Islet precursor cell (in vitro differentiated cells): ENCODE measurements at regions not wholly inside any gene's neighbourhood (a gene's known extent, or its start where the extent isn't known, plus 50 kb on each side); places are given as distances from the start of the nearest gene placed in this dataset.
A peak's percentile ranks its signal among the peaks of the same experiment; 100 is the strongest.

Source experiments
- DNase-seq: peaks from one replicate; pipeline ENCODE4 v3.0.0-alpha.2; 2018

DNA sequence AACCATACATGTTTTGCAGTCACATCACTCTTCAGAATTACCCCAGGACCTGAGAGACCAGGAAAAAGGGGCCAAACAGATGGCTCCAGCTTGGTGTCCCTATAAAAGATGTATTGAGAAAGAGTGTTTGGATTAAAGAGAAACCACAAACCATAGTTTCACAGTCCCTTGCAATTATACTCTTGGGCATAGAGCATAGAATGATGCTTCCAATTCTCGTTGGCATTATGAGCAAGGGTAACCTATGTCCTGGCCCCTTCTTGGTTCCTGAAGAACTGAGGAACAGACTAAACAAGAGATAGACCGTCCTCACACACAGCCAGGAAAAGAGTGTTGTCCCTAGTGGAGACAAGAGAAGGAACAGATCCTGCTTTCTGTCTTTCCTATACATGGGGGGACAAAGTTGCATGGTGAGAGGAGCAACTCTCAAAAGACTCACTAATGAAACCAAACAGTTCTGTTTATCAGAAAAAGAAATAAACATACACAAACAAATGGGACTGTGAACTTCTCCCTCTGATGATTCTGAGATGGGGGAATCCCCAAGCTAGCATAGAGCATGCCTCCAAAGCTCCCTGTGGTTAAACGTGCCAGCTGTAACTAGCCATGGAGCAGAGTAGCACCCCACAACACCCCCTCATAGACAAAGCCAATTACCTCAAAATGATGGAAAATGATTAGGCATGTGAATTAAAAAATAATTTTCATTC, 908.6 kb downstream of the NTRK3 start:
- DNase-seq, result no peak

DNA sequence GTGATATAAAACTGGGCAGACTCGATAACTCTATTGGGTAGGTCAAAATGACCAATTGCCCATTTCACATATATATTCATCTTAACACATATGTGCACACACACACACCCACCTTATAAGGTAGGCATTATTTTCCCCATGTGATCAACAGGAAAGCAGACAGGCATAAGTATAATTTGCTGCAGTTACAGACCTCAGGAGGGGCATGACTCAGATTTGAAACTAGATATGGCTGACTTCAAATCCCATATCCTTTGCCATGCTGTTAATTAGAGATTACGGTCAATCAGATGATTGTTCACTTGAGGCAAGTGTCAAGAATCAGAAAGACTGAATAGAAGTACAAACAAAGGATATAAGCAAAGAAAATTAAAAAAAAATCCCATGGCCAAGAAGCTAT, 910.6 kb downstream of the NTRK3 start:
- DNase-seq, result no peak

DNA sequence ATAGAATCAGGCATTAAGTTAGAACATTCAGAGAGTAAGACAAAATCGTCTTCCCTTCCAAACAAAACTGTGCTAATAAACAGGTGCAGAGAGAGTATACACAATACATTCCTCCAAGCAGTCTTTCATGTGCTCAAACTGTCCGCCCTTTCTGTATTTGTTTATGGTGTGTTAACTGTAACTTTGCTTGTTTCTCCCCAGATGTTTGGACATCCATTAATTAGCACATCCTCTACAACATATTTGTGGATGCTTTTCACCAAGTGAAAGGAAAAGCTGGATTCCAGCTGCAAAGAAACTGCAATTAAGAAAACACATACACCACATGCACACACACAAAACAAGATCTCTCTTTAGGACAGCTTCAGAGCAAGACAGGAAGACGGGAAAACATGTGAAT, 912.6 kb downstream of the NTRK3 start:
- no peak for DNase-seq

DNA sequence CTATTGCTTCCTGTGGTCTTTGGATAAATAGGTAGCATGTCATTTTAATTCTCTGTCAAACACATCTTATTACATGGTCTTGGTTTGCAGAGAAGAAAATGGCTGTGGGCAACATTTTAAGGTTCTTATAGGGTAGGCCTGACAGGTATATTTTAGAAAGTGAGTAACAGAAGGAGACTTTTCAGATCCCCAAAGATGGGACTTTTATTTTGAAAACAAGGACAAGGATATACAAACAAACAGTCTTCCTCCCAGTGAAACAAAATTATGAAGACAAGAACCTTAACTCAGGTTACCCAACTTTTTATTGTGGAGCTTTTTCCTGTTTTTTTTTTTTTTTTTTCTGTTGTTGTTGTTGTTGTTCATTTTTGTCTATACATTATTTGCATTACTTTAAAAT, 916.2 kb downstream of the NTRK3 start:
- no peak for DNase-seq

DNA sequence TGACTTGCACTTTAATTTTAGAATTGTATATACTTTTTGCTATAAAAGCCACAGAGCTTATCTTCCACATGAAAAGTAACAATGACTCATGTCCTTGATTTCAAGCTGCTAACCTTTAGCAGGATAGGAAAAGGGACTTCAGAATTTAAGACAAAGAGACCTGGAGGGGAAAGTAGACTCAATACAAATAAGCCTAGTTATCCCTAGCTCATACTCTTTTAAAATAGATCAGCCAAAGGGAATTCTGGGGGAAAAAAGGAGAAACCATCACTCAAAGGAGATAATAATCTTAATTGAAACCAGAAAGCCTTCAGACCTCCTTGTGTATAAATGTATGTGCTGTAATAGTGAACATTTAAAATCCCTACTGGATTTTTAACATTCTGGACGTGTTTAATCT, 930.3 kb downstream of the NTRK3 start:
- no peak for DNase-seq

DNA sequence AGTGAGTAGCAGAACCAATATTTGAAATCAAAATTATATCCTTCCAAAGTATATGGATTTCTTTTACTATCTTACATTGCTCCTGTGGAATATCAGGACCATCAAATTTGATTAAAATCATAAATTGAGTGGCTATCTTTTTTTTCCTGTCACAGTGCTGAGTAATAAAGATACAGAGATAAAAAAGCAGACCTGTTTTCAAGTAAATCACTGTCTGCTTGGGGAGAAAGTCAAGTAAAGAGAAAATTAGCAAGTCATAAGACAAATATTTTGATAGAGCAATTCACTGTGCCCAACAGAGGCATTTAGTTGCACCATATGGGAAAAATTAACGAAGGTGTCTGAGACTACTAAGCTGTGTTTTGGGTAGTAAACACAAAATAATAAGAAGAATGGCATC, 933.7 kb downstream of the NTRK3 start:
- no peak for DNase-seq

DNA sequence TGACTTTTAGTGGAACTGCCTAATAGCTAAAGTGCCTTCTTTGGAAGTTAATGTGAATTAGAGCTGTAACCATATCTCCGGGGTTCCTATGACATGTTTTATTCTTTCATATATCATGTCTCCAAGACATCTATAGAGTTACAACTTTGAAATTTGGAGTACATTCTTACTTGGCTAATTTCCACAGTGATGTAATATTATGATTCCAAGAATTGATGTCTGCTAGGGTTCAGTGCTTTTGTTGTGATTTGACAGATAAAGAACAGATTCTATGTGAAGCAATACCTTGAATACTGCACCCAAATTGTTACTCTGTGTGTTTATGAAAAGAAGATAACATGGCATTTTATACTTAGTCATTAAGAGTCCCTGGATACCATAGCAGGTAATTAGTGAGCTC, 934.3 kb downstream of the NTRK3 start:
- no peak for DNase-seq

DNA sequence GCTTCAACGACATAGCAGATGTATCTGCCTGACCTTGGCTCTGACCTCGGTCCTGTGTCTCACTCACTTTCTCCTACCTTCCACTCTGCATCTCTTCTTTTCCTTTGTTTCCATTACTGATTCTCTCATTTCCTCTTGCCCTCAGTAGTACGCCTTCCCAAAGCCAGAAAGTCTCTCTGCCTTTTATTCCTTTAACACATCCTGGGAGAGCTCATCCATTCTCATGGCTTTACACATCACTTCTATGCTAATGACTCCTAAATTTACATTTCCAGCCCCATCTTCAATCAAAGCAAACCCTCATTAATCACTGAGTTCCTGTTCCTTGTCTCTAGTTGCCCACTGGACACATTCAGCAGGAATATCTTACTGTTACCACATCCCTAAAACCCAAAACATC, 938.6 kb downstream of the NTRK3 start:
- DNase-seq, result no peak

DNA sequence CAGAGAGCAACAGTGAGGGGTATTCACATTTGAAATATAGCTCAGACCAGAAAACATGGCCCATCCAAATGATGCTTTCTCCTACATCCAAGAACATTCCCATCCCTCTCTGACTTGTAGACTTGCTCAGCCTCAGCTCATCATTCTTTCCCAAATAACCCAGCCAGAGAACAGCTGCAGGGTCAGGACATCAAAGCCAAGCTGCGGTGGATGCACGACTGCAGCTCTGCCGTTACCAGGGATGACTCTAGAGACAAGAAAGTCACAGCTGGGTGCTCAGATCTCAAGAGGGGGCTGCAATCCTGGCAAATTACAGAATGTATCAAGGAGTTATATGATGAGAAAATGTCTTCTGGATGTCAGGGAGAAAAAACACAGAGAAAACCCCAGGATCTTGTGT, 944.3 kb downstream of the NTRK3 start:
- DNase-seq, result no peak

DNA sequence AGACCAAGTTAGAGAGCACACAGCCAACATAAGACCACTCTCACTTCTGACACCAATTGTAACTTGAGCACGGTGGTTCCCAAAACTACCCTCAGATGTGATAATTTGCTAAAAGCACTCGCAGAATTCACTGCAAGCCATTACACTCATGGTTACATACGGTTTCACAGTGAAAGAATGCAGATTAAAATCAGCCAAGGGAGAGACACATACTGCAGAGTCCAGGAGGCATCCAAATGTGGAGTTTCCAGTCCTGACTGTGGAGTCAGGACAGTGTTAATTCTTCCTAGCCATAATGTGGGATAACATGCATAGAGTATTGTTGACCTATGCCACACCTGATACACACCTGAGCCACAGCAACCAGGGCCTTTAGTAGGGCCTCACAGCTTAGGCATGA, 956.4 kb downstream of the NTRK3 start:
- DNase-seq, result no peak

DNA sequence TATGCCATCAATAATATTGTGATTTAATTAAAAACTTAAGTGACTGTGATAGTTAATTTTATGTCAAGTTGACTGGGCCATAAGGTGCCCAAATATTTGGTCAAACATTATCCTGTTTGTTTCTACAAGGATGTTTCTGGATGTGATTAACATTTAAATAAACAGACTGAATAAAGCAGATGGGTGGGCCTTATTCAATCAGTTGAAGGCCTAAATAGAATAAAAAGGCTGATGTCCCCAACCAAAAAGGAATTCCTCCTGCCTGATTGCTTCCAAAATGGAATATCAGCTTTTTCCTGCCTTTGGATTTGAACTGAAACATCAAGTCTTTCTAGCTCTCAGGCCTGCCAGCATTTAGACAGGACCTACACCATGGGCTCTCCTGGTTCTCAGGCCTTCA, 961.7 kb downstream of the NTRK3 start:
- no peak for DNase-seq

DNA sequence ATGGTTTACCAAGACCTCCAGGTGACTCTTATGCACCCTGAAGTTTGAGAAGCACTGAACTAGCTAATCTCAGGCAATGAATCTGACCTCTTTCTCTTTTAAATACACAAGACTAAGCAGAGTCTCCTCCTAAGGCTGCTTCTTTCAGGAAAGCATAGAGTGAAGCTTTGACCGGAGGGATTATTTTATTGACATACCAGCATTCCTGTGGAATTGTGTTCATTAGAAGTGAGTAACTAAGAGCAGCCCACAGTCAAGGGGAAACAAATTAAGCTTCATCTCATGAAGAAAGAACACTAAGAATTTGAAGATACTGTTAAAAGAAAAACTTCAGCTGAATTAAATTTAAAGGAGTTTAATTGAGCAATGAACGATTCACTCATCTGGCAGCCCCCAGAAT, 963.5 kb downstream of the NTRK3 start:
- no peak for DNase-seq

DNA sequence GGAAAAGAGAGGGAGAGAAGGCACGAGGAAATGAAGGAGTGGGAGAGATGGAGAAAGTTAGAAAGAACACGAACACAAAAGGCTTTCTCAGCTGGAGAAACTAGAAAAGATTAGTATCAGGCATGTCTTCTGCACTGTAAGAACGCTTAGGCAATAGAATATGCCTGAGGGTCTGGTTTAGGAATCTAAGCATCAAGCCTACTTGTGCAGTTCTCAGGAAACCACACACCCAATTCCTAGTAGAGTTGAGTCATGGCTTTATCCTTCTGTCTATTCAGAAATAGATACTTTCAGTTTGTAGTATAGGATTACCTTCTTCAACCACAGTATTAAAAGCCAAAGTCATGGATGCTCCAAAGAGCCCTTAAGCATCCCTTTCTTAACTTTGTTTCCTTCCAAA, 969.4 kb downstream of the NTRK3 start:
- no peak for DNase-seq

DNA sequence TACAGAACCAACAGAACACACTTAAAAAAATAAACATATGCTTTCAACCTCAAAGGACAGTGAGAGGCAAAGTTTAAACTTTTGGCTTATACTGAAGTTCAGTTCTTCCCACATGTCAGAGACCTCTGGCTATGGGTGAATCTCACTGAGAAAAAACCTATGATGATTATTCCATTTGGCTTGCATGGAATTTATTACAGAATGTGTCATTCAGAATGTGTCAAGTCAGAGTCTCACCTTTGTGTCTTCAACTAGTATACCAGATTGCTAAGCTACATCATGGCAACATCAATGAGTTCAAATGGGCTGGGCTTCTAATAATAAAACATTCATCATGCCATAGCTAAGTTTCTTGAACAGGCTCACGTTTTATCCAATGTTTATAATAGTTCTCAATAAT, 987.0 kb downstream of the NTRK3 start:
- no peak for DNase-seq

DNA sequence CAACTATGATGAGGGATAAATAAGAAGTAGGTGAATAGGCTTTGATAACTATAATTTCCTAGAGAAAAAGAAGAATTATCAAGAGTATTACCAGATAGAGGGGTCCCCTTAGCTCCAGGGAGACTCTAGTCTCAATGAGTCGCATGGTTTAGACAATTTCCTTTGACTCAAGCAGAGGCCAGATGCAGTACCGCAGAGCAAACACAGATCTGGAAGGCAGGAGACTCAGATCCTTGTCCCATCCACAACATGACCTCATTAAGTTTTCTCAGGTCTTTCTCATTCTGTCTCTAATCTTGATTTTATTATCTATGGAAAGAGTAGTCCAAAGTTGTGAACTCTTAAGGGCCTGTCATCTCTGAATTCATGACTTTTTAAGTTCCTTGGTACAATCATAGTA, 987.9 kb downstream of the NTRK3 start:
- no peak for DNase-seq

DNA sequence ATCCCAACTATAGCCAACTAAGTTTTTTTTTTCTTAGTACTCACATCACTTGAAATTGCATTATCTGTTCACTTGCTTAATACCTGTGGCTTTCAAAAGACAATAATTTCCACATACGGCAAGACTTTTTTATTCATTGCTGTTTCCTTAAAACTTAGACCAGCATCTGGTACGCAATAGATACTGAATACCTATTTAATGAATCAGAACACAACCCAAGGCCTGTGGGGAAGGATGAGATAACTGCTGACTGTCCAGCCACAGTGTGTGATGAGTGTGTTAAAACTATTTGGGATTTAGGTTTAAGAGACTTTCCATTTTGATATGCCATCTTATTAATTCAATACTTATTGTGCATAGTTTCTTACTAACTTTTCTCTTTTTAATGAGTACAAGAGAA, 988.7 kb downstream of the NTRK3 start:
- DNase-seq, result no peak

DNA sequence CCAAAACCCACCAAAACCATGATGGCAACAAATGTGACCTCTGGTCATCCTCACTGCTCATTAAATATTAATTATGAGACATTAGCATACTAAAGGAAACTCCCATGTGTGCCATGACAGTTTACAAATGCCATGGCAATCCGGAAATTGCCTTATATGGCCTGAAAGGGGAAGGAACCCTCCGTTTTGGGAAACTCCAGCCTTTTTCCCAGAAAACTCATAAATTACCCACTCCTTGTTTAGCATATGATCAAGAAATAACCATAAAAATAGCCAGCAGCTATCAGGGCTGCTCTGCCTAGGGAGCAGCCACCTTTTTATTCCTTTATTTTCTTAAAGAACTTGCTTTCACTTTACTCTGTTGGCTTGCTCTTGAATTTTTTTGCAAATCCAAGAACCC, 992.7 kb downstream of the NTRK3 start:
- no peak for DNase-seq

DNA sequence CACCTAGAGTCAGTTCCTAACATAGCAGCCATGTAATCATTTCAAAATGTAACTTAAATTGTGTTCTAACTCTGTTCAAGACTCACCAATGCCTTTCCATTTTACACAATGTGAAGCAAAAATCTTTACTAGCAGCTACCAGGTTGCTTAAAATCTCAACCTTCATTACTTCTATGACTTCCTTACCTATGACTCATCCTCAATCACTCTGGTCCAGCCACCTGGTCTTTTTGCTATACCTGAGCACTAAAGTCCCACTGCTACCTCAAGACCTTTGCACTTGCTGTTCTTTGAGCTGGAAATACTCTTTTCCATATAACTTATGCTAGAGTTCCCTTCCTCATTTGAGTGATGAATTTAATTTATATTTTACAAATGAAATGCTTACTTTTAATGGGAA, 993.2 kb downstream of the NTRK3 start:
- DNase-seq, result no peak

DNA sequence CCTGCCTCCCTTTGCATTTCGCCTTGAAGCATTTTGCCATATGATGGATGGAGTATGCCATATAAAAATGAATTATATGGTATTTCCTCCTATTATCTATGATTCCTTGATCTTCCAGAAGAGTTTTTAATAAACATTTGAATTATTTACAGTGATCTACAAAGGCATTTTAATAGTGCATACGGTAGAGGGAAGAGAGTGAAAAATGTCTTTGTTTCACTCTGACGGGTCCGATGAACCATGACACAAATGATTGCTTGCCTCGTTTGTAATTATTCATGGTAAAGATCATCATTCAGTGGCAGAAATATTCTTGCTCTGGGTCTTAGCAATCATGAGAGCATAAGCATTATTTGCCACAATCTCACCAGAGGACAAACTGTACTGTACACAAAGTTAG, 1010.9 kb downstream of the NTRK3 start:
- no peak for DNase-seq

DNA sequence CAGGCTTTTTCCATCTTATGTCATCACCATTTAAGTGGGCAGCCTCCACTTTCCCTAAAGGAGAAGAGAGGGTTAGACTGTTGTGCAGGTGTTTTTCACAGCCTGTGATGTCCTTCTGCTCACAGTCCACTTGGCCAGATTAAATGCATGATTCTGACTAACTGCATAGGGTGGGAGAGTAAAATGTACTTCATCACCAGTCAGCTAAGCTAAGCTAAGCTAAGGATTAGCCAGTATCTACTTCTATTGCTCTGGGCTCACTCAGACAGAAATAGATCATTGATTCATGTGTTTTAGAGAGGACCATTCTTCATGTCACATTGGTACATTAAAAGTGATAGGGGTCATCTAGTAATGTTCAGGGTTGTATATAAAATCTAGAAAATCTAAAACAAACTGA, 1013.1 kb downstream of the NTRK3 start:
- no peak for DNase-seq

DNA sequence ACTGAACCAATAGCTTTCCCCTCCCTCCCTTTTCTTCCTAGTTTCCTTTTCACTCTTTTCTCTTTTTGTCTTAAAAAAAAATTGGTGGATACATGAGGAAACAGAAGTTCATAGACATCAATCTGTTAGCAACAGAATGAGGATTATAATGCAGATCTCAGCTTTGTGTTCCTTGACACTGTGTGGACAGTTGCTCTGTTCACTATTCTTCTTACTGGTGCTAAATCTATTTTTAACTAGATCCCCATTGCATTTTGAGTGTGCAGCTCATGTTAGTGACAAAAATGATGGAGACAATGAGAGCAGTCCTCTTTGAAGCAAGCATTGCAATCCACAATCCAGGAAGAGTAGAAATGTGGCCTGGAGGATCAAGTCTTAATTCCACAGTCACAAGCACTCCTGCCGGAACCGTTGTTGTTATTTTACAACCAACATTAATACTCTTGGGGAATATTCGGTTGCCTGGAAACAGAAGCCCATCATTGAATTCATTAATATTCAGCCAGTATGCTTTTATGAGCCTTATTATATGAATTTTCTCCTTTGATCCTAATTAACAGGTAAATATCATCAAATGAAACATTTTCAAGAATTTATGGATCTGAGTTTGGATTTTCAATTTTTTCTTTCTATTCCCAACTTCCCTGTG, 1016.8 kb downstream of the NTRK3 start:
- DNase-seq, result no peak

DNA sequence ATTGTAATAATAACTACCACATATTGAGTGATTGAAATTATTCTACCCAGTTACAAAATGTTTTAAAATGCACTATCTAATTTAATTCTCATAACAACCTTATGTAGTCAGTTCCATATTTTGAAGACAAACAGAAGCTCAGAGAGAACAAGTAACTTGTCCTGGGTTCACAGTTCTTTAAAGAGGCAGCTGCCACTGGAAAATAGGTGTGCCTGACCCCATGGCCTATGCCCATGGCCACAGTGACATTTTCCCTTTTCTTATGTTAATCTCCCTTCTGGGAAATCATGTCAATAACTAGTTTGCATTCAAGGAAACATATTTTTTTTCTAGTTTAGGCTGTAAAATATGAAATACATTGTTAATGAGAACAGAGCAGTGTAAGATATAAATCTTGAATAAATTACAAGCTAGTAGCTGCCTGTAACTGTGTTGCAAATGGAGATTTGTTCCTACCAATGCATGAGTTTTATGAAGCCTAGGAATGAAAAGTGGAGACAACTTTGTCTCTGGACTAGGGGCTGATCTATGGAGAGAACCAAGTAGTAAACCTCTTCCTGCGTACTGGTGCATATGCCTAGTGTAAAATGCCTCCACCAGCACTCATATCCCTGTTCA, 1018.0 kb downstream of the NTRK3 start:
- no peak for DNase-seq

DNA sequence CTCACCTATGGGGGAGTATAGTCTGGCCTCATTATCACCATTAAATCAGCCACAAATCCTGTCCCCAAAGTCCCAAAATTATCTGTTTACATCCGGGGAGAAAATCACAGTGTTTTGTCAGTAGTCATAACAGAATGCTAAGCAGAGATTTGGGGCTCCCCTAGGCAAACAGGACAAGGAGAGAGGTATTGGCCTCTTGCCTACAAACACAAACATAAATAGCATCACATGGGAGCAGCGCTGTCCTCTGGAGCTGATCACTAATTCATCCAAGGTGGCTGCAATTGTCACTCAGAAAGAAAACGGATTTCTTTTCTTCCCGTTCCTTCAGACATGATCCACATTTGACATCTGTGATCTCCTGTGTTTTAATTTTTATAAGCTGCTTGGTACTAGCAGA, 1028.1 kb downstream of the NTRK3 start:
- no peak for DNase-seq

DNA sequence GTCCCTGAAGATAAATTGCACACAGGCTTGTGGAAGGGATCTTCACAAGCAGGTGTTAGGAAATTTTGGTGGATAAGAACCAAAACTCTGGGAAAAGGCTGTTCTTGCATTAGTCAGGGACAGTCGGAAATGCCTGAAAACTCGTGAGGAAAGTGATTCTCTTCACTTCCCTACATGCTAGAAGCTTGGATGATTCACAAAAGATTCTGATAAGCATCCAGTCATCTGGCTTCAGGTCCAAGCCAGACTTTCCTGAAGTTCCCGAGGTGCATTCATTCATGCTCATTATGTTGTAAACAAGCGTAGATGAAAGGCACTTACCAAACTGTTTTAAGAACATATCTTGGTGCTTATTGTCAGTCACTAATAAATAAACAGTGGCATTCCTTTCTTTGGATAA, 1028.7 kb downstream of the NTRK3 start:
- peak; percentile 54 for DNase-seq

DNA sequence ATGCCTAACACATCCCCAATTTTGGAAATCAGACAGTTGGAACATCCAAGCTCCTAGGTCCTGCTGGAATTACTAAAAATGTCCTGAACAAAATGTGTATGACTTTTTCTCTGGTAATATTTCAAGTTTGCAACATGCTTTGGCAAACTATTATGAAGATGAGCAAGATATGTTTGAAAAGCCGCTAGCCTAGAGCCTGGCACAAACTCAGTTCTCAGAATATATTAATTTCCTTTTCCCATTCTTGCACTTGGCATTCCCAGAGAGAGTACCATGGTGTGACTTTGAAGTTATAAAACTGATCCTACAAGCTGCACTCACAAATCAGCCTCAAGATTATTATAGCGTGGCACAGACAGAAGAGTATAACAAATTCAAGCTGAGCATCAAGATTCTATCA, 1031.1 kb downstream of the NTRK3 start:
- DNase-seq, result no peak
